ENCODE measurements at regions not wholly inside any gene's neighbourhood (a gene's known extent, or its start where the extent isn't known, plus 50 kb on each side); places are given as distances from the start of the nearest gene placed in this dataset.
A peak's percentile ranks its signal among the peaks of the same experiment; 100 is the strongest.

DNA sequence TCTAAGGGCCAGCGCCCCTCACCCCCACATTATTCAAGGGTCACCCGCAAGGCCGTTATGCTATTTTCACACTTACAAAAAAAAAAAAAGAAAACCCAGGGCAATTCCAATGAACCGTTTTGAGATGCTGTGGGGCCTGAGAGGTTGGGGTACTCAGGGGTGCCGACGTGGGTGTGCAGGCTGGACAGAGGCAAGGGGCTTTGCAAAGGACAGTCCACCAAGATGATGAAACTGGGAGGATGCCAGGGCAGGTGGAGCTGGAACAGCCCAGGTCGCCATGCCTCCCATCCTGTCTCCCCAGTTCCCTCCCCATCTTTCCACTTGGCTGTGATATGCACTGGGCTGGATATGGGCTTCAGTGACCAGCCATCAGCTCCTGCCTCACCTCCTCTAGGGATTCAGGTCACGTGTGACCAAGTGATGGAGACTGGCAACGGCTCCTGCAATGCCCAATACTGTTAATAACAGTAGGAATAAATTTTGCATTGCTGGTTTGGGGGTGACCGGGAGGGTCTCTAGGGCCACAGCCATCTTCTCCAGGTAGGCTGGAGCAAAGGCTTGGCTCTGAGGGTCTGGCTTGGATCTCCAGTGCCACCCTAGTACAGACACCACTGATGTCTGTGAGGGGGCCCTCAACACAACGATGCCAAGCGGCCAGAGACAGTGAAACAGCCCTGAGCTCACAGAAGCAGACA lies 151.3 kb upstream of the TNRC6C start:
- POLR2A ChIA-PET (ENCODE audit: partially characterized antibody): no interaction called here
- TF ChIP-seq TAF1 (IDR thresholded peaks at IDR 0.05; ENCODE audit: low read depth, low read length) (no peak), RXRA (IDR thresholded peaks at IDR 0.05; ENCODE audit: insufficient read depth, low read depth, low read length) (no peak), NANOG (IDR thresholded peaks at IDR 0.05; ENCODE audit: insufficient read depth, low read depth, low read length, poor library complexity, severe bottlenecking) (no peak), KDM4A (IDR thresholded peaks at IDR 0.05; ENCODE audit: low read depth, low read length, severe bottlenecking) (no peak), CHD2 (IDR thresholded peaks at IDR 0.05; ENCODE audit: low read length) (no peak), RBBP5 (IDR thresholded peaks at IDR 0.05; ENCODE audit: borderline replicate concordance, low read depth, low read length) (no peak), CBX8 (IDR thresholded peaks at IDR 0.05; ENCODE audit: borderline replicate concordance, low read depth, low read length) (no peak), SIN3A (conservative IDR thresholded peaks at IDR 0.05 in 1 of 2, IDR thresholded peaks at IDR 0.05 in 1 of 2; ENCODE audit: low read depth in 1 of 2, low read length in 2 of 2) (no peak), KDM5A (IDR thresholded peaks at IDR 0.05; ENCODE audit: low read length) (no peak), CTBP2 (IDR thresholded peaks at IDR 0.05; ENCODE audit: borderline replicate concordance, insufficient read depth, insufficient read length, low read length) (no peak)
- TF ChIP-seq, protein P1, sequence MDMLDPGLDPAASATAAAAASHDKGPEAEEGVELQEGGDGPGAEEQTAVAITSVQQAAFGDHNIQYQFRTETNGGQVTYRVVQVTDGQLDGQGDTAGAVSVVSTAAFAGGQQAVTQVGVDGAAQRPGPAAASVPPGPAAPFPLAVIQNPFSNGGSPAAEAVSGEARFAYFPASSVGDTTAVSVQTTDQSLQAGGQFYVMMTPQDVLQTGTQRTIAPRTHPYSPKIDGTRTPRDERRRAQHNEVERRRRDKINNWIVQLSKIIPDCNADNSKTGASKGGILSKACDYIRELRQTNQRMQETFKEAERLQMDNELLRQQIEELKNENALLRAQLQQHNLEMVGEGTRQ (IDR thresholded peaks at IDR 0.05; ENCODE audit: low read length): no peak

More for the DNA sequence above, 151.3 kb upstream of the TNRC6C start:
- Histone ChIP-seq H3K4me2 (ENCODE audit: insufficient read depth in 1 of 2, low read depth in 2 of 2, low read length in 2 of 2) (no peak overlapping the region), H4K8ac (ENCODE audit: extremely low read depth, insufficient read depth, low read length) (peak overlapping the region; percentile 46), H2BK20ac (ENCODE audit: low read length) (0 out of 2 replicates have a peak overlapping the region, but pooled peaks have one; percentile 9), H3K27ac (ENCODE audit: low read depth, low read length) (no peak overlapping the region), H3K4ac (replicated peaks; ENCODE audit: insufficient read length, low read depth, low read length) (no peak overlapping the region), H2BK120ac (replicated peaks; ENCODE audit: low read depth, low read length) (no peak overlapping the region), H2BK12ac (ENCODE audit: low read depth, low read length) (peak overlapping the region; percentile 82; the same call in 1 of the 2 replicates), H3K56ac (replicated peaks; ENCODE audit: insufficient read length, low read depth, low read length) (no peak overlapping the region), H3K79me1 (ENCODE audit: low read depth, low read length) (no peaks in the 10 kb centered on the region), H4K91ac (replicated peaks; ENCODE audit: insufficient read length, low read length) (no peak overlapping the region), H3K4me3 (ENCODE audit: extremely low read depth in 1 of 4, insufficient read depth in 2 of 4, low read depth in 3 of 4, low read length in 4 of 4) (no peak overlapping the region), H2BK15ac (ENCODE audit: low read length) (no peak overlapping the region), H3K14ac (ENCODE audit: insufficient read length) (no peak overlapping the region), H3K36me3 (ENCODE audit: control insufficient read depth in 2 of 4, insufficient read depth in 4 of 4, low read length in 3 of 4) (no peaks in the 10 kb centered on the region), H3K9ac (replicated peaks in 1 of 4; ENCODE audit: extremely low read depth in 1 of 4, low read depth in 3 of 4, low read length in 3 of 4) (no peak overlapping the region), H3K79me2 (ENCODE audit: control insufficient read depth in 1 of 2, insufficient read depth in 2 of 2, low read length in 2 of 2) (no peaks in the 10 kb centered on the region), H4K5ac (ENCODE audit: insufficient read length, low read depth, low read length) (no peak overlapping the region), H2BK5ac (ENCODE audit: low read depth, low read length) (no peak overlapping the region), H3K18ac (ENCODE audit: extremely low read depth, low read length) (no peak overlapping the region), H2AK5ac (ENCODE audit: low read depth, low read length) (no peak overlapping the region; the same call in 1 of the 2 replicates), H3K23ac (ENCODE audit: insufficient read length) (no peak overlapping the region), H3K27me3 (replicated peaks in 1 of 4; ENCODE audit: control insufficient read depth in 3 of 4, extremely low read depth in 1 of 4, insufficient read depth in 3 of 4, low read length in 3 of 4) (peaks cover 0 to 13% (median 0%) of the 10 kb centered on the region in 4 experiments; a peak in 4 of 7 replicates), H3K9me3 (ENCODE audit: insufficient read depth in 2 of 2, low read depth in 1 of 2, low read length in 1 of 2) (no peaks in the 10 kb centered on the region), H2AFZ (ENCODE audit: low read length) (no peak overlapping the region), H4K20me1 (replicated peaks in 1 of 2; ENCODE audit: control insufficient read depth in 1 of 2, insufficient read depth in 2 of 2, low read length in 2 of 2) (peaks cover 0 to 7% of the 10 kb centered on the region in 2 experiments), H3K23me2 (ENCODE audit: low read depth, low read length) (peaks cover 9% of the 10 kb centered on the region; the same call in 1 of the 2 replicates), H3K4me1 (replicated peaks in 1 of 4; ENCODE audit: control insufficient read depth in 3 of 4, insufficient read depth in 4 of 4, low read length in 3 of 4) (peaks cover 10 to 26% (median 16%) of the 10 kb centered on the region in 4 experiments)
- 86% methylated on average over 12 of the region's 12 CpGs; no CpG with 5 or more reads in 1 of the 2 experiments for WGBS, 2 experiments (ENCODE audit: extremely low coverage in 1 of 2, insufficient coverage in 1 of 2, insufficient read length in 1 of 2, insufficient replicate concordance in 2 of 2, low coverage in 1 of 2, low lambda C conversion rate in 2 of 2, missing lambda C conversion rate in 1 of 2)
- CTCF ChIA-PET (ENCODE audit: partially characterized antibody): interaction anchor here (0.6 to 1.5 kb wide), 6 partner anchors 11 to 86 kb away, joined by 3 to 8 read pairs (median 4); no protein-coding TSS in a partner anchor
- no peak for DNase-seq (ENCODE audit: low read depth in 1 of 2, low spot score in 2 of 2)
- no peak for FAIRE-seq
